Liver (tissue), 8 donors: ENCODE measurements at regions not wholly inside any gene's neighbourhood (a gene's known extent, or its start where the extent isn't known, plus 50 kb on each side); places are given as distances from the start of the nearest gene placed in this dataset.

ENCODE experiments used
- DNase-seq: peaks from one replicate; pipeline ENCODE4 v3.0.0-alpha.2; 2017; ENCODE audit warnings: low spot score
- H3K27ac ChIP-seq, 2 donors: one replicate each; pipeline ENCODE4 v1.7.0; 2013; ENCODE audit warnings: inconsistent platforms in 2 of 2, low read length in 2 of 2, control low read depth in 1 of 2, low read depth in 1 of 2, mild to moderate bottlenecking in 1 of 2
- H3K27me3 ChIP-seq, 4 donors: one replicate each; pipeline versions ENCODE4 v1.6.1 to v1.7.0; 2013; ENCODE audit warnings: low read length in 3 of 4, inconsistent platforms in 1 of 4, mild to moderate bottlenecking in 1 of 4, moderate library complexity in 1 of 4; ENCODE audit not compliant: control insufficient read depth in 4 of 4, insufficient read depth in 4 of 4
- H3K36me3 ChIP-seq, 4 donors: one replicate each; pipeline versions ENCODE4 v1.6.1 to v1.7.0; 2013; ENCODE audit warnings: low read length in 3 of 4, mild to moderate bottlenecking in 3 of 4, low read depth in 1 of 4, moderate library complexity in 1 of 4; ENCODE audit not compliant: control insufficient read depth in 4 of 4, insufficient read depth in 3 of 4
- H3K4me1 ChIP-seq, 4 donors: one replicate each; pipeline versions ENCODE4 v1.6.1 to v1.7.0; 2013; ENCODE audit warnings: low read length in 3 of 4, mild to moderate bottlenecking in 3 of 4, moderate library complexity in 1 of 4; ENCODE audit not compliant: control insufficient read depth in 4 of 4, insufficient read depth in 4 of 4
- H3K4me3 ChIP-seq, 3 donors: one replicate each; pipeline versions ENCODE4 v1.6.1 to v1.7.0; 2013; ENCODE audit warnings: low read length in 3 of 3, control low read depth in 1 of 3, low read depth in 1 of 3, mild to moderate bottlenecking in 1 of 3
- H3K9ac ChIP-seq, 2 donors: one replicate each; pipeline ENCODE4 v1.7.0; 2013; ENCODE audit warnings: low read length in 2 of 2, mild to moderate bottlenecking in 2 of 2, moderate library complexity in 2 of 2, control low read depth in 1 of 2, low read depth in 1 of 2
- H3K9me3 ChIP-seq, 4 donors: one replicate each; pipeline versions ENCODE4 v1.6.1 to v1.7.0; 2013; ENCODE audit warnings: low read length in 3 of 4; ENCODE audit not compliant: control insufficient read depth in 4 of 4
- ATF3 ChIP-seq: IDR thresholded peaks from 2 replicates; pipeline ENCODE4 v1.6.1; 2016; ENCODE audit warnings: antibody characterized with exemption
- CTCF ChIP-seq: fragments of 150-350 bp; IDR thresholded peaks from 2 replicates; pipeline ENCODE4 v1.5.1; 2017; ENCODE audit warnings: improper control_type of control experiment, low read depth, low read length; ENCODE audit not compliant: missing input control
- EGR1 ChIP-seq, 2 donors: IDR thresholded peaks; 2 replicates each; pipeline ENCODE4 v1.6.1; 2016 to 2018; ENCODE audit warnings: antibody characterized with exemption in 2 of 2, low read depth in 2 of 2
- FOXA1 ChIP-seq: IDR thresholded peaks from 2 replicates; pipeline ENCODE4 v1.6.1; 2016; ENCODE audit warnings: antibody characterized with exemption
- FOXA2 ChIP-seq: IDR thresholded peaks from 2 replicates; pipeline ENCODE4 v1.6.1; 2016; ENCODE audit warnings: antibody characterized with exemption
- GABPA ChIP-seq, 2 donors: IDR thresholded peaks in 1 of 2; conservative IDR thresholded peaks in 1 of 2; 2 replicates each; pipeline ENCODE4 v1.6.1; 2016; ENCODE audit warnings: antibody characterized with exemption in 2 of 2, mild to moderate bottlenecking in 1 of 2, moderate library complexity in 1 of 2
- HNF4A ChIP-seq, 2 donors: conservative IDR thresholded peaks; 2 replicates each; pipeline ENCODE4 v1.6.1; 2016; ENCODE audit warnings: antibody characterized with exemption in 2 of 2, mild to moderate bottlenecking in 2 of 2
- HNF4G ChIP-seq: IDR thresholded peaks from 2 replicates; pipeline ENCODE4 v1.6.1; 2016; ENCODE audit warnings: antibody characterized with exemption
- JUND ChIP-seq, 2 donors: IDR thresholded peaks; 2 replicates each; pipeline ENCODE4 v1.6.1; 2016; ENCODE audit warnings: antibody characterized with exemption in 2 of 2
- MAX ChIP-seq: IDR thresholded peaks from 2 replicates; pipeline ENCODE4 v1.6.1; 2016; ENCODE audit warnings: antibody characterized with exemption
- NR2F2 ChIP-seq: IDR thresholded peaks from 2 replicates; pipeline ENCODE4 v1.6.1; 2016; ENCODE audit warnings: antibody characterized with exemption
- RAD21 ChIP-seq, 2 donors: IDR thresholded peaks; 2 replicates each; pipeline ENCODE4 v1.6.1; 2016; ENCODE audit warnings: antibody characterized with exemption in 2 of 2, mild to moderate bottlenecking in 2 of 2
- REST ChIP-seq: IDR thresholded peaks from 2 replicates; pipeline ENCODE4 v1.6.1; 2016; ENCODE audit warnings: antibody characterized with exemption, mild to moderate bottlenecking
- RXRA ChIP-seq, 2 donors: IDR thresholded peaks; 2 replicates each; pipeline ENCODE4 v1.6.1; 2017 to 2018; ENCODE audit warnings: antibody characterized with exemption in 2 of 2, mild to moderate bottlenecking in 1 of 2
- SP1 ChIP-seq: IDR thresholded peaks from 2 replicates; pipeline ENCODE4 v1.6.1; 2018; ENCODE audit warnings: antibody characterized with exemption, mild to moderate bottlenecking
- TAF1 ChIP-seq: conservative IDR thresholded peaks from 2 replicates; pipeline ENCODE4 v1.6.1; 2016; ENCODE audit warnings: antibody characterized with exemption, mild to moderate bottlenecking
- YY1 ChIP-seq: IDR thresholded peaks from 2 replicates; pipeline ENCODE4 v1.6.1; 2016; ENCODE audit warnings: antibody characterized with exemption, mild to moderate bottlenecking
- WGBS: extraction: QIAGEN DNeasy Blood & Tissue Kit; methylation state at CpG from one replicate; pipeline ENCODE4 v1.1.7; 2013; 5-methylcytosine and 5-hydroxymethylcytosine counted together
- donor health status: healthy.
- donor health status: healthy.
- donor health status: healthy.
- donor health status: healthy.
- donor health status: healthy.

GRCh38 chr5:3362606-3362910 is 233.1 kb upstream of the IRX1 start:
- DNase-seq: no peak
- H3K9me3 ChIP-seq: peaks cover 0 to 5% (median under 1%) of the 10 kb centered on the region in 4 donors
- WGBS: 73% methylated on average over 2 of the region's 2 CpGs
- no peaks in the 10 kb centered on the region for H3K4me1 ChIP-seq
- peaks cover 0 to 2% (median 0%) of the 10 kb centered on the region in 4 donors for H3K27me3 ChIP-seq
- H3K9ac ChIP-seq: no peak overlapping the region
- H3K36me3 ChIP-seq: no peaks in the 10 kb centered on the region
- no peak overlapping the region for H3K4me3 ChIP-seq
- no peak for TF ChIP-seq CTCF
- no peak for TF ChIP-seq TAF1
- TF ChIP-seq MAX: no peak
- TF ChIP-seq YY1: no peak
- no peak for TF ChIP-seq RAD21 (IDR thresholded peaks at IDR 0.05)
- TF ChIP-seq ATF3: no peak
- TF ChIP-seq NR2F2: no peak
- no peak for TF ChIP-seq JUND (IDR thresholded peaks at IDR 0.05)
- no peak for TF ChIP-seq HNF4G
- no peak for TF ChIP-seq SP1
- TF ChIP-seq GABPA (IDR thresholded peaks at IDR 0.05 in 1 of 2, conservative IDR thresholded peaks at IDR 0.05 in 1 of 2): no peak
- no peak for TF ChIP-seq EGR1 (IDR thresholded peaks at IDR 0.05; ENCODE audit: low read depth in 2 of 2)
- TF ChIP-seq RXRA (IDR thresholded peaks at IDR 0.05): no peak
- H3K27ac ChIP-seq: no peak overlapping the region

GRCh38 chr5:3361811-3362605 is 233.6 kb upstream of the IRX1 start:
- H3K27me3 ChIP-seq: peaks cover 0 to 2% (median 0%) of the 10 kb centered on the region in 4 donors
- peaks cover 0 to 5% (median under 1%) of the 10 kb centered on the region in 4 donors for H3K9me3 ChIP-seq
- H3K9ac ChIP-seq: no peak overlapping the region
- no peak for TF ChIP-seq MAX
- no peak for TF ChIP-seq RAD21 (IDR thresholded peaks at IDR 0.05)
- TF ChIP-seq FOXA1: no peak
- TF ChIP-seq EGR1 (IDR thresholded peaks at IDR 0.05; ENCODE audit: low read depth in 2 of 2): no peak
- no peak for TF ChIP-seq HNF4G
- TF ChIP-seq TAF1: no peak
- TF ChIP-seq FOXA2: no peak
- no peak for TF ChIP-seq YY1
- no peak for TF ChIP-seq HNF4A (conservative IDR thresholded peaks at IDR 0.05)
- TF ChIP-seq REST: no peak
- no peak for TF ChIP-seq SP1
- DNase-seq: no peak
- no peaks in the 10 kb centered on the region for H3K4me1 ChIP-seq
- WGBS: 83% methylated on average over 9 of the region's 9 CpGs
- H3K36me3 ChIP-seq: no peaks in the 10 kb centered on the region
- H3K27ac ChIP-seq: no peak overlapping the region
- H3K4me3 ChIP-seq: no peak overlapping the region
